Ishikawa (cell line): ENCODE measurements at regions not wholly inside any gene's neighbourhood (a gene's known extent, or its start where the extent isn't known, plus 50 kb on each side); places are given as distances from the start of the nearest gene placed in this dataset.

ENCODE experiments used
- CREB1 ChIP-seq: IDR thresholded peaks from 2 replicates; pipeline ENCODE4 v1.6.1; 2012; ENCODE audit warnings: low read depth
- EP300 ChIP-seq: IDR thresholded peaks from 2 replicates; pipeline ENCODE4 v1.6.1; 2012; ENCODE audit warnings: borderline replicate concordance
- RAD21 ChIP-seq: IDR thresholded peaks from 2 replicates; pipeline ENCODE4 v1.6.1; 2012; ENCODE audit warnings: low read depth
- REST ChIP-seq: IDR thresholded peaks from 2 replicates; pipeline ENCODE4 v1.6.1; 2012; ENCODE audit warnings: low read depth, mild to moderate bottlenecking
- USF1 ChIP-seq: IDR thresholded peaks from 2 replicates; pipeline ENCODE4 v1.6.1; 2012

DNA sequence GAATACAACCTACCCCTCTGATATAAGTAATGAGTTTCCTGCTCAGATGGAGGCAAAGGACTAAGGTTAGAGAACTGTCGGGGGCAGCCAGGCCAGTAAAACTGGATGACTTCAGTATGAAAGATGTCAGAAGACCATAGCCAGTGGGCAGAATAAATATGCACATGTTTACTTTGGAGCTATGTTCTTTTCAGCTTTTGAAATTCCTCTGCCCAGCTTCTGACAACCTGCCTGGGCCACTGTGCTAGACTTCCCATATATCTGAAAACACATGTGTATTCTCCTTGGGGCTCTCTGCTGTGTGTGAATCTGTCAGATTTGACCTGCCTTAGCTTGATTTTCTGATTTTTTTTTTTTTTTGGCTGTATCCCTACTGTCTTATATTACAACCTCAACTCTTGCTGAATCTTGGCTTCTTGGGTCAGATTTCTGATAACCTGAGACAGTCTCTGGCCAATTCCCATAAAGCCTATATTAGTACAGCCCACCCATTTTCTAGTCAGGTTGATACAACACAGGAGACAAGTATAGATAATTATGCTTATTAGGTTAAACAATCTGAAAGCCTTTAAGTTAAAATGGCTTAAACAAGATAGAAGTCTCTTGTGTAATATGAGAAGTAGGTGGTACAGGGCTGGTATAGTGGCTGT, 76.6 kb upstream of the PRLR start:
- no peak for TF ChIP-seq REST
- no peak for TF ChIP-seq RAD21
- TF ChIP-seq USF1 = no peak
- no peak for TF ChIP-seq CREB1
- TF ChIP-seq EP300 = no peak
